NCI-H69 (cell line): ENCODE measurements at regions not wholly inside any gene's neighbourhood (a gene's known extent, or its start where the extent isn't known, plus 50 kb on each side); places are given as distances from the start of the nearest gene placed in this dataset.
"Not testable (repeated sequence)": the region's sequence is repeated elsewhere in the genome, so short reads cannot be mapped to it uniquely, and the experiment has no call there.

Experiments
- DNase-seq: peaks from one replicate; lab custom pipeline; 2025; lab: John Stamatoyannopoulos, UW

DNA sequence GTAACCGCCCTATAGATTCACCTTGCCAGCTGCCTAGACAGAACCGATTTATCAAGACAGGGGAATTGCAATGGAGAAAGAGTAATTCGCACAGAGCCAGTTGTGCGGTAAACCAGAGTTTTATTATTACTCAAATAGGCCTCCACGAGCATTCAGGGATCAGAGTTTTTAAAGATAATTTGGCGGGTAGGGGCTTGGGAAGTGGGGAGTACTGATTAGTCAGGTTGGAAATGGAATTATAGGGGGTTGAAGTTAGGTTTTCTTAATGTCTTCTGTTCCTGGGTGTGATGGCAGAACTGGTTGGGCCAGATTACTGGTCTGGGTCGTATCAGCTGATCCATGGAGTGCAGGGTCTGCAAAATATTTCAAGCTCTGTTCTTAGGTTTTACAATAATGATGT is 756.9 kb upstream of the ADGRB3 start:
- DNase-seq: not testable (repeated sequence)

DNA sequence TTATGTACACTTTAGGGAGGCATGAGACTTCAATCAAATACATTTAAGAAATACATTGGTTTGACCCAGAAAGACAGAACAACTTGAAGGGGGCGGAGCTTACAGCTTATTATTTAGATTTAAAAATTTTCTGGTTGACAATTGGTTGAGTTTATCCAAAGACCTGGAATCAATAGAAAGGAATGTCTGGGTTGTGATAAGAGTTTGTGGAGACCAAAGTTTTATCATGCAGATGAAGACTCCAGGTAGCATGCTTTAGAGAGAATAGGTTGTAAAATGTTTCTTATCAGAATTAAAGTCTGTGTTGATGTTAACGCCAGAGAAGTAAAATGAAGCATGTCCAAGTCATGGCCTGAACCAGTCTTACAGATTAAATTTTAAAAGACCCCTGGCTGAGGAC is 757.8 kb upstream of the ADGRB3 start:
- no peak for DNase-seq

DNA sequence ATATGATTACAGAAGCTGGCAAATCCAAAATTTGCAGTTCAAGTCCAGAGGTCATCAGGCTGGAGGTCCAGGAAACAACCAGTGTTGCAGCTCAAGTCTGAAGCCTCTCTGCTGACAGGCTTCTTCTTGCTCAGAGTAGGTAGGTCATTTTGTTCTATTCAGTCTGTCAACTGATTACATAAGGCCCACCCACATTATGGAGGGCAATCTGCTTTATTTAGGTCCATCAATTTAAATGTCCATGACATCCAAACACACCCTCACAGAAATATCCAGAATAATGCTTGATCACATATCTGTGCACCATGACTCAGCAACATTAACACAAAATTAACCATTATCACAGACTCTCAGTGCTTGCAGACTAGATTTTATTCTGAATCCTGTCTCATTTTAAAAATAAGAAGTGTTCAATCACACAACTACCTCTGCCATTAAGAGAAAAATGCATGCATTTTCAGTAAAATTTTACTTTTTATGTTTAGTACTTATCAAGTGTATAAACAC is 759.2 kb upstream of the ADGRB3 start:
- no peak for DNase-seq

DNA sequence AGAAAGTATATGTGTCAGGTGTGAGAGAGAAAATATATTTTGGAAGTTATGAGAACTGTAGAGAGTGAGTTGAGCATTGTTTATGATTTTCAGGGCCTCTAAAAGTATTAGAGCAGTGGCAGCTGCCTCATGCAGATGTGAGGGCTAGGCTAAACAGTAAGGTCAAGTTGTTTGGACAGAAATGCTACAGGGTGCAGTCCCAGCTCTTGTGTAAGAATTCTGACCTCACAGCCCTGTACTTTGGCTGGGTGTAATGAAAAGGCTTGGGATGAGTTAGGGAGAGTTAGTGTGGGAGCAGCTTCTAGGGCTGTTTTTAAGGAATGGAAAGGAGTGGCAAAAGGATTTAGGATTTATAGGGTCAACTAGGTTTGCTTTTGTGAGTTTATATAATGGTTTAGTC is 764.8 kb upstream of the ADGRB3 start:
- DNase-seq: no peak

DNA sequence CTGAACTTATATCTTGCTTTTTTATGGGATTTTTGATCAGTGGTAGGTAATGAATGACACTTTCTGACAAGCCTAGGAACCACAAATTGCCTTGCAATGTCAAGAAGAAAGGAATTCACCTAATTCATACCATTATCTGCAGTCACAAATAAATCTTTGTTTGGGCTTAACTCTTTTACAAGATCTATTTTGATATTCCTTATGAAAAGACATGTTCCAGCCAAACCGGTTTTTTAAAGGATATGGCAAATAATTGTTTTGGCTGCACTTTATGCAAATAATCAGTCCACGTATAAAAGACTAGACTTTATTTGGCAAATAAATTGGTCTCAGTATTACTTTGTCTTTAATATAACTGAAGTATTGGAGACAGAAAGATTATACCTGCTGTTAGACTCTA is 771.7 kb upstream of the ADGRB3 start:
- no peak for DNase-seq

DNA sequence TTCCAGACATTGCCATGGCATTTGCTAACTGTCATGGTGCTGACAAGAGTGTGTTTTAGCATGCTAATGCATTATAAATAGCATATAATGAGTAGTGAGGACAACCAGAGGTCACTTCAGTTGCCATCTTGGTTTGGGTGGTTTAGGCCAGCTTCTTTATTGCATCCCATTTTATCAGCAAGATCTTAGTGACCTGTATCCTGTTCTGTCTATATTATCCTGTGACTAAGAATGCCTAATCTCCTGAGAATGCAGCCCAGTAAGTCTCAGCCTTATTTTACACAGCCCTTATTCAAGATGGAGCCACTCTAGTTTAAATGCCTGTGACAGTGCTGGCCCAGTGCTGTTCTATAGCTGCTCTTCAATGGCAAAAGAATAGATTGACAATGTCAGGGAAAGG is 781.0 kb upstream of the ADGRB3 start:
- no peak for DNase-seq

DNA sequence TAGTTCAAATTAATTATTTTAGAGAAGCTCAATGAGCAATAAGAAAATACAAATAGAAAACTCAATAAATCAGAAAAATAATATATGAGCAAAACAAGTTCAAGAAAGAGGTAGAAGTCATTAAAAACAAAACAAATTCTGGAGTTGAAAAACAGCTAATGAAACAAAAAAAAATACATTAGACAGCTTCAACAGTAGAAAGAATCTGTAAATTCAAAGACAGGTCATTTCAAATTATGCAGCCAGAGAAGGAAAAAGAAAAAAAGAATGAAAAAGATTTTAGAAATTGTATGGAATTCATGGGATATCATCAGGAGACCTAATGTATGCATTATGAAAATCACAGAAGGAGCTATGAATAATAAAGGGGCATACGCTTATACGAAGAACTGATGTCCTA is 795.3 kb upstream of the ADGRB3 start:
- DNase-seq: no peak

DNA sequence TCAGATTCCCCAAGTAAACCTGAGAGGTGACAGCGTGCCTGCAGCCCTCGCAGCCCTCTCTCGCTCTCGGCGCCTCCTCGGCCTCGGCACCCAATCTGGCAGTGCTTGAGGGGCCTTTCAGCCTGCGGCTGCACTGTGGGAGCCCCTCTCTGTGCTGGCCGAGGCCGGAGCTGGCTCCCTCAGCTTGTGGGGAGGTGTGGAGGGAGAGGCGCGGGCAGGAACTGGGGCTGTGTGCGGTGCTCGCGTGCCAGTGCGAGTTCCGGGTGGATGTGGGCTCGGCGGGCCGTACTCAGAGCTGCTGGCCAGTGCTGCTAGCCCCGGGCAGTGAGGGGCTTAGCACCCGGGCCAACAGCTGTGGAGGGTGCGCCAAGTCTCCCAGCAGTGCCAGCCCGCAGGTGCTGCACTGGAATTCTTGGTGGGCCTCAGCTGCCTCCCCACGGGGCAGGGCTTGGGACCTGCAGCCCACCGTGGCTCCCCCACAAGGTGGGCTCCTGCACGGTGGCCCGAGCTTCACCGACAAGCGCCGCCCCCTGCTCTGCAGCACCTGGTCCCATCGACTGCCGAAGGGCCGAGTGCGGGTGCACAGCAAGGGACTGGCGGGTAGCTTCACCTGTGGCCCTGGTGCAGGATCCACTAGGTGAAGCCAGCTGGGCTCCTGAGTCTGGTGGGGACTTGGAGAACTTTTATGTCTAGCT is 809.7 kb upstream of the ADGRB3 start:
- no peak for DNase-seq

DNA sequence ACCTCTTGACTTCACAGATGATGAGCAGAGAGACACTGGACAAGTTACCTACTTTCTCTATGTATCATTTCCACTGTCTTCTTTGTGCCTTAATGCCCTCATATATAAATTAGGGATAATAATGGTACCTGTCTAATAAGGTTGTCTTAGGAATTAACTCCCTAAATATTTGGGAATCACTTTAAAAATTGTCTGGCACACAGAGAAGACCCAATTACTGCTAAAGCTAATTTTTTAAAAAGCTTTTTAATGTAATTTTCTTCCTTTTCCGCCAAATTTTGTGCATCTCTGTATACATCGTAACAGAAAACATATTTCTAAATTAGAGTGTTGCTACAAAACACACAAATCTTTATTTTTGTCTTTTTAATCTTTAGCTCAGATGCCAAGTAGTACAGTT is 816.8 kb upstream of the ADGRB3 start:
- no peak for DNase-seq

DNA sequence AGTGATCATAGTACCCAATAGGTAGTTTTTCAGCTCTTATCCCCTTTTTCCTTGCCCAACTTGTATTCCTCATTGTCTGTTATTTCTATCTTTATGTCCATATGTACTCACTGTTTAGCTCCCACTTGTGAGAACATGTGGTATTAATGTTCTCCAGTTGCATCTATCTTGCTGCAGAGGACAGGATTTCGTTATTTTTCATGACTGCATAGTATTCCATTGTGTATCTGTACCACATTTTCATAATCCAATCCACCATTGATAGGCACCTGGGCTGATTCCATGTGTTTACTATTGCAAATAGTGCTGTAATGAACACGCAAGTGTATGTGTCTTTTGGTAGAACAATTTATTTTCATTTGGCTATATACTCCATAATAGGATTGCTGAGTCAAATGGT is 819.5 kb upstream of the ADGRB3 start:
- DNase-seq: no peak

DNA sequence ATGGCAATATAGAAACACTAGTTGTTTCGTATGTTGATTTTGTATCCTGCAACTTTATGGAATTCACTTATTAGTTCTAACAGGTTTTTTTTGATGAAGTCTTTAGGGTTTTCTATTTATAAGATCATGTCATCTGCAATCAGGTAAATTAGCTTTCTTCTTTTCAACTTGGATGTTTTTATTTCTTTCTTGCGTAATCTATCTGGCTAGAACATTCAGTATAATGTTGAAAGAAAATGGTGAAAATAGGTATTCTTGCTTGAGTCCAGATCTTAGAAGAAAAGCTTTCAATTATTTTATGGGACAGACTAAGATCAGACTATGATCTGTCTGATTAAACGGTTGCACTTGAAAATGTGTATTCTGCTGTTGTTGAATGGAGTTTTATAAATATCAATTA is 820.8 kb upstream of the ADGRB3 start:
- DNase-seq: no peak

DNA sequence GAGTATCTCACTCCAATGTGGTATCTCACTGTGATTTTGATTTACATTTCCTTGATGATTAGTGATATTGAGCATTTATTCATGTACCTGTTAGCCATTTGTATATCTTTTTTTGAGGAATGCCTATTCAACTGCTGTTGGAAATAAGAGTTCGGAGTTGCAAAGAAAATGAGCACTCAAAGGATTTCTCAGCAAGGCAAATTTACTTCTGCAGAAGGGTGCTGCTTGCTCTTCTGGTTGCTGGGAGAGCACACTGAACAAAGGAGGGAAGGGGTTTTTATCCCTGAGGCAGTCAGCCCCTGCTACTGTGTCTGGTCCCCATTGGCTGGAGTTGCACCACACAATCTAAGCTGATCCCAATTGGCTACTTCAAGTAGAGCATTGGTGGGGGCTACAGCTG is 822.4 kb upstream of the ADGRB3 start:
- DNase-seq: no peak

DNA sequence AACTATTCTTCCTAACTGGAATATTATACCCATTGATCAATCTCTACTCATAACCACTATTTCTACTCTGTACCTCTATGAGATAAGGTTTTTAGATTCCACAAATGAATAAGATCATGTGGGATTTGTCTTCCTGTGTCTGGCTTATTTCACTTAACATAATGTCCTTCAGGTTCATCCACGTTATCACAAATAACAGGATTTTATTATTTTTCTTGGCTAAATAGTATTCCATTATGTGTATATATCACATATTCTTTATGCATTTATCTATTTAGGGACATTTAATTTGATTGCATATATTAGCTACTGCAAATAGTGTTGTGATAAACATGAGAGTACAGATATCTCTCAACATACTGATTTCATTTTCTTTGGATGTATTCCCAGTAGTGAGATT is 823.0 kb upstream of the ADGRB3 start:
- DNase-seq: no peak

DNA sequence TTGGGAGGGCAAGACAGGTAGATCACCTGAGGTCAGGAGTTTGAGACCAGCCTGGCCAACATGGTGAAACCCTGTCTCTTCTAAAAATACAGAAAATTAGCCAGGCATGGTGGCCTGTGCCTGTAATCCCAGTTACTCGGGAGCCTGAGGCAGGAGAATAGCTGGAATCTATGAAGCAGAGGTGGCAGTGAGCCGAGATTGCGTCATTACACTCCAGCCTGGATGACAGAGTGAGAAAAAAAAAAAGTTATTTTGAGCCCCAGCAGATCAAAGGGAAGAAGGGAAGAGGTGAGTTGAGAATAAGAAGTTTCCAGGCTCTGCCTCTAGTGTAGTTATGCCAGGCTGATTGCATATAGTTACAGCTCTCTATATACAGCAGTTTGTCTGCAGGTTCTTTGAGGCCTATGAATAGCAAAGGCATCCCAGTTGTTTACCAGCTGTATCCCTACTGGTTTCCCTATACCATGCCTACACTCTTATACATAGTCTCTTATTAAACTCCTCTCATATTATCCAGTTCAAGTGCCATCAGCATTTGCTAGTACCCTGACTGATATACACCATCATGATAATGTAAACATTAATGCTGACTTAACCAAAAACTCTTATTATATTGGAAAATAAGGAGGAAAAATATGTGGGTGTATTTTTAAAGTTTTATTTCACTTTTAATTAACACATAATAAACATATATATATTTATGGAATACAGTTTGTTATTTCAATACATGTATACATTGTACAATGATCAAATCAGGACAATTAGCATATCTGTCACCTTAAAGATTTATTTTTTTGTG is 823.6 kb upstream of the ADGRB3 start:
- DNase-seq: no peak

DNA sequence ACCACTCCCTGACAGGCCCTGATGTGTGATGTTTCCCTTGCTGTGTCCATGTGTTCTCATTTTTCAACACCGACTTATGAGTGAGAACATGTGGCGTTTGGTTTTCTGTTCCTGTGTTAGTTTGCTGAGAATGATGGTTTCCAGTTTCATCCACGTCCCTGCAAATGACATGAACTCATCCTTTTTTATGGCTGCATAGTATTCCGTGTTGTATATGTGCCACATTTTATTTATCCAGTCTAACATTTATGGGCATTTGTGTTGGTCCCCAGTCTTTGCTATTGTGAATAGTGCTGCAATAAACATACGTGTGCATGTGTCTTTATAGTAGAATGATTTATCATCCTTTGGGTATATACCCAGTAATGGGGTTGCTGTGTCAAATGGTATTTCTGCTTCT is 830.3 kb upstream of the ADGRB3 start:
- DNase-seq: not testable (repeated sequence)

DNA sequence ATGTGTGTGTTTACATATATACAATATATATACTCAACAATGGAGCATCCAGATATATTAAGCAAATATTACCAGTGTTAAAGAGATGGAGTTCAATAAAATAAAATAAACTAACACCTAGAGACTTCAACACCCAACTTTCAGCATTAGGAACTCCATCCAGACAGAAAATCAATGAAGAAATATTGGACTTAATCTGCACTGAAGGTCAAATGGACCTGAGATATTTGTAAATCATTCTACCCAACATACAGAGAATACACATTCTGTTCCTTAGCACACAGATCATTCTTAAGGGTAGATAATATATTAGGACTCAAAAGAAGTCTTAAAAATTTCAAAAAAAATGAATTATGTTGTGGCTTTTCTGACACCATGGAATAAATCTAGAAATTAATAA is 832.3 kb upstream of the ADGRB3 start:
- DNase-seq: peak; percentile 11

DNA sequence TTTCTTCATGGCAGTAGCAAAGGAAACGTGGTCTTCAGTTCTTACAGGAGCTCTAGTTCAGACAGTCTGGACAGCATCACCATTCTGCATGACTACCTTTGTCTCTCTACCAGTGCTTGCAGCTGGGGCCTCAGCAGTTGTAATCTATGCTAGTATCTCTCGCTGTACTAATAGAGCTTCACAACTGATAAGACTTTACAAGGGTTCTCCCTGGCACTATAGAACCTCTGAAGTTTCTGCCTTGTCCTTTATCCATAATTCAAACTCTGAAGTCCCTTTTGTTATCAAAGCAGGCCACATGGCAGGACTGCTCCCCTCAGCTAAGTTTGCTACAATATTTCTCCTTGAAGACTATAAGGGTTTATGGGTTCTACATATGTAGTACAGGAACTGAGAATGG is 842.1 kb upstream of the ADGRB3 start:
- DNase-seq: peak; percentile 13

DNA sequence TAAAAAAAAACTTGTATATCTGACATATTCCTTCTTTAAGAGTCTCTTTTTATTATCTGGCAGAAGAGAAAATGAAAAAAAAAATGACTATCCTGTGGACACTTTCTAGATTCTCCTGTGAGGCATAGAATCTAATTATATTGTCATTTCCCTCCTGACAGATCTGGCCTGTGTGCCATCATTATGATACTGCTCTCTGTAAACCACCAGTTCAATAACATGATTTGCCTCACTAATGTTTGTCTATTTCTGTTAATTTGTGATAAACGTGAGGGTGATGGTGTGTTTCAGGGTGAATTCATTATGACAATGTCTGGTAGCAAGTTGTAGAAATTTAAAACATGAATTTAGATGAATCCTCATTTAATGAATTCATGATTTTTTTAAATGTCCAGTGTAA is 844.5 kb upstream of the ADGRB3 start:
- DNase-seq: no peak

DNA sequence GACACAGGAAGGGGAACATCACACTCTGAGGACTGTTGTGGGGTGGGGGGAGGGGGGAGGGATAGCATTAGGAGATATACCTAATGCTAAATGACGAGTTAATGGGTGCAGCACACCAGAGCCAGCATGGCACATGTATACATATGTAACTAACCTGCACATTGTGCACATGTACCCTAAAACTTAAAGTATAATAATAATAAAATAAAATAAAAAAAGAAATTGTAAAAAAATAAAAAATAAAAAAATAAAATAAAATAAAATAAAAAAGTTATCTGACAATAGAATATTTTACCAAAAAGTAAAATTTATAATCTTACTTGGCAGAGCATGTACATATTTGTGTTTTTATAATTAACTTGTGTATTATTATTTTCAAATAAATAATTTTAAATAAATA is 848.0 kb upstream of the ADGRB3 start:
- not testable (repeated sequence) for DNase-seq

DNA sequence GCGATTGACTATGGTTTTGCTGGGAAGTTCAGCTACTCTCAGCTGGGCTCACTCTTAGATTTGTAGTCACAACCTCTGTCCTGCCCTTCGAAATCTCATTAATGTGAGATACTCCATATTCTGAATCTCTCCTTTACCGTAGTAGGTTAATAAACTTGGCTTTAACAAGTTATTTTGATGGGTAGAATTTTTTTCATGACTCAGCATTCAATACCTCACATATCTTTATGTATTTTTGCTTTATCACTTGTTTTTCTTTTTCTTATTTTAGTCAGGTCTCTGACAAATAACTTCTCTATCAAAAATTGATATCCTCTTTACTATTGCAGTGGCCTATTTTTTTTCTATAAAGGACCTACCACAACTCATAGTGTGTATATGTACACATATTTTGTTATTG is 855.2 kb upstream of the ADGRB3 start:
- DNase-seq: no peak

DNA sequence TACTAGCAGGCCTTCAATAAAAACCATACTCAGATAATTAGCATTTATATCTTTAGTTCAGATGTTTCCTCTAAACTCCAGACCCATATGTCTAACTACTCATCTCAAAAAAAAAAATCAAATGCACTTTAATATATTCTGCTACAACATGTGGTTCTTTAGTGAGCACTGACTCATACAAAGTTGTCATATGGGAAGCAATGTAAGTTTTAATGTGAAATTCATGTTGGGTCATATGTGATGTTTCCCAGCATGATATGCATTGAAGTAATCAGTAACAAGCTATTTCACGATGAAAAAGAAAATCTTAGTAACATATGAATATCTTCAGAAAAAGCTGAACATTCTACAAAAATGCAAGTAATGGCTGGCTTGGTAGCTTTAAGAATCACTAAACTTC is 859.7 kb upstream of the ADGRB3 start:
- DNase-seq: no peak

DNA sequence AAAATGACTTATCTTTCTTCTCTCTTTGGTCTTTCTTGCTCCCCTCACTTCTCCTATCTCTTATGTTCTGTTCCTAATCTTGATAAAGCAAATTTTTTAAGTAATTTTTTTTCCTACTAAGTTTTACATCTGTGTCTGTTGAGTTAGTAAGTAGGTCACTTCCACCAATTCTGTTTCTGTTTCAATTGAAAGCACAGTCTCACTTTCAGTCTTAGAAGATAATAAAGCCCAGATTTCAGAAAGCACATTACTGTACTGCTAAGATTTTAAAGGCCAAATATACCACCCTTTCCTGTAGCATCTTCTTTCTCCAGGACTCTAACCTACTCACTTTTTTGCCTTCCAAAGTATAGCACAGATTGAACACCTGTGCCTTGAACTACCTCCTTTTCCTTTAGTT is 866.1 kb upstream of the ADGRB3 start:
- no peak for DNase-seq

DNA sequence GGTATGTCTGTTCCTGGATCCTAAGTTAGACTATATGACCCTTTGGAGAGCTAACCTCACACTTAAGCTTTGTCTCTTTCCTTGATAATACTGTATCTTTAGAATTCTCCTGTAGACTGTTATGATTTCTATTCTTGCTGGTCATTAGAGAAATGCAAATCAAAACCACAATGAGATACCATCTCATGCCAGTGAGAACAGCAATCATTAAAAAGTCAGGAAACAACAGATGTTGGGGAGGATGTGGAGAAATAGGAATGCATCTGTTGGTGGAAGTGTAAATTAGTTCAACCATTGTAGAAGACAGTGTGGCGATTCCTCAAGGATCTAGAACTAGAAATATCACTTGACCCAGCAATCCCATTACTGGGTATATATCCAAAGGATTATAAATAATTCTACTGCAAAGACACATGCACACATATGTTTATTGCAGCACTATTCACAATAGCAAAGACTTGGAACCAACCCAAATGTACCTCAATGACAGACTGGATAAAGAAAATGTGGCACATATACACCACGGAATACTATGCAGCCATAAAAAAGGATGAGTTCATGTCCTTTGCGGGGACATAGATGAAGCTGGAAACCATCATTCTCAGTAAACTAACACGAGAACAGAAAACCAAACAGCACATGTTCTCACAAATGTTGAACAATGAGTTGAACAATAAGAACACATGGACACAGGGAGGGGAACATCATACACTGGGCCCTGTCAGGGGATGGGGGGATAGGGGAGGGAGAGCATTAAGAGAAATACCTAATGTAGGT is 867.8 kb upstream of the ADGRB3 start:
- not testable (repeated sequence) for DNase-seq
